ENCODE measurements at regions not wholly inside any gene's neighbourhood (a gene's known extent, or its start where the extent isn't known, plus 50 kb on each side); places are given as distances from the start of the nearest gene placed in this dataset.

DNA sequence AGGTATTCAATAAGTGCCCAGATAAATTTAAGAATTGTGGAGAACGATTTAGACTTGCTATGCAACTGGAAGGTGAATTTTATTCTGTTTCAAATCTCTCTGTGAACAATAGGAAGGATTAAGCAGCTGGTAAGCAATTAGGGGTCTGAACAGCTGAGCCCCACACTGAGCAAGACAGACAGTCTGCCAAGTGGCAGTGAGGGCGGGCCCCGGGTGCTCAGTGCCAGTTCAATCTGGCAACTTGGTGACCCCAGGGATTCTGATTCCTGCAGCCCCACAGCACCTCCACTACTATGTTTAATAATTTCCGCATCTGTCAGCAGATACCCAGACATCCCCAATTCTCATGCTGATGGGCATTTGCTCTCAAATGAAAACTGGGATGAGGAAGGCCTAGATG, 317.3 kb downstream of the PPP1R2C start:
- CTCF ChIA-PET: no interaction called here
- H3K4me1 ChIP-seq (ENCODE audit: control insufficient read depth, insufficient read depth, low read length): no peaks in the 10 kb centered on the region
- no peak overlapping the region for H3K27ac ChIP-seq (ENCODE audit: extremely low read depth, low read depth, low read length)
- no peak overlapping the region for H3K4me3 ChIP-seq (ENCODE audit: low read depth, low read length)
- H3K36me3 ChIP-seq (ENCODE audit: control insufficient read depth in 2 of 2, insufficient read depth in 1 of 2, low read length in 2 of 2): no peaks in the 10 kb centered on the region
- POLR2A ChIA-PET: no interaction called here
- TF ChIP-seq, protein P1, sequence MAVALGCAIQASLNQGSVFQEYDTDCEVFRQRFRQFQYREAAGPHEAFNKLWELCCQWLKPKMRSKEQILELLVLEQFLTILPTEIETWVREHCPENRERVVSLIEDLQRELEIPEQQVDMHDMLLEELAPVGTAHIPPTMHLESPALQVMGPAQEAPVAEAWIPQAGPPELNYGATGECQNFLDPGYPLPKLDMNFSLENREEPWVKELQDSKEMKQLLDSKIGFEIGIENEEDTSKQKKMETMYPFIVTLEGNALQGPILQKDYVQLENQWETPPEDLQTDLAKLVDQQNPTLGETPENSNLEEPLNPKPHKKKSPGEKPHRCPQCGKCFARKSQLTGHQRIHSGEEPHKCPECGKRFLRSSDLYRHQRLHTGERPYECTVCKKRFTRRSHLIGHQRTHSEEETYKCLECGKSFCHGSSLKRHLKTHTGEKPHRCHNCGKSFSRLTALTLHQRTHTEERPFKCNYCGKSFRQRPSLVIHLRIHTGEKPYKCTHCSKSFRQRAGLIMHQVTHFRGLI (tag by site-specific recombination; IDR thresholded peaks at IDR 0.05): no peak
- TF ChIP-seq ZNF707 (tag by site-specific recombination; IDR thresholded peaks at IDR 0.05) (no peak), ZIC2 (tag by site-specific recombination; IDR thresholded peaks at IDR 0.05) (no peak), HOXC10 (CRISPR knock-in tag; IDR thresholded peaks at IDR 0.05) (no peak), ZNF658 (tag by site-specific recombination; IDR thresholded peaks at IDR 0.05) (no peak), ZNF654 (tag by site-specific recombination; IDR thresholded peaks at IDR 0.05; ENCODE audit: low read depth) (no peak), ZNF335 (tag by site-specific recombination; conservative IDR thresholded peaks at IDR 0.05) (no peak), SETDB1 (IDR thresholded peaks at IDR 0.05; ENCODE audit: insufficient read length, low read length) (no peak), KLF9 (tag by site-specific recombination; IDR thresholded peaks at IDR 0.05; ENCODE audit: low read depth) (no peak), KLF16 (tag by site-specific recombination; IDR thresholded peaks at IDR 0.05) (no peak), HOXA7 (CRISPR knock-in tag; IDR thresholded peaks at IDR 0.05; ENCODE audit: borderline replicate concordance) (no peak), ZBTB7A (tag by site-specific recombination; IDR thresholded peaks at IDR 0.05; ENCODE audit: low read depth) (no peak), ZNF549 (tag by site-specific recombination; IDR thresholded peaks at IDR 0.05) (no peak), WT1 (tag by site-specific recombination; IDR thresholded peaks at IDR 0.05) (no peak), KLF1 (tag by site-specific recombination; IDR thresholded peaks at IDR 0.05) (no peak)
- TF ChIP-seq, protein P2, sequence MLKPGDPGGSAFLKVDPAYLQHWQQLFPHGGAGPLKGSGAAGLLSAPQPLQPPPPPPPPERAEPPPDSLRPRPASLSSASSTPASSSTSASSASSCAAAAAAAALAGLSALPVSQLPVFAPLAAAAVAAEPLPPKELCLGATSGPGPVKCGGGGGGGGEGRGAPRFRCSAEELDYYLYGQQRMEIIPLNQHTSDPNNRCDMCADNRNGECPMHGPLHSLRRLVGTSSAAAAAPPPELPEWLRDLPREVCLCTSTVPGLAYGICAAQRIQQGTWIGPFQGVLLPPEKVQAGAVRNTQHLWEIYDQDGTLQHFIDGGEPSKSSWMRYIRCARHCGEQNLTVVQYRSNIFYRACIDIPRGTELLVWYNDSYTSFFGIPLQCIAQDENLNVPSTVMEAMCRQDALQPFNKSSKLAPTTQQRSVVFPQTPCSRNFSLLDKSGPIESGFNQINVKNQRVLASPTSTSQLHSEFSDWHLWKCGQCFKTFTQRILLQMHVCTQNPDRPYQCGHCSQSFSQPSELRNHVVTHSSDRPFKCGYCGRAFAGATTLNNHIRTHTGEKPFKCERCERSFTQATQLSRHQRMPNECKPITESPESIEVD (tag by site-specific recombination; IDR thresholded peaks at IDR 0.05): no peak
- TF ChIP-seq, protein P3, sequence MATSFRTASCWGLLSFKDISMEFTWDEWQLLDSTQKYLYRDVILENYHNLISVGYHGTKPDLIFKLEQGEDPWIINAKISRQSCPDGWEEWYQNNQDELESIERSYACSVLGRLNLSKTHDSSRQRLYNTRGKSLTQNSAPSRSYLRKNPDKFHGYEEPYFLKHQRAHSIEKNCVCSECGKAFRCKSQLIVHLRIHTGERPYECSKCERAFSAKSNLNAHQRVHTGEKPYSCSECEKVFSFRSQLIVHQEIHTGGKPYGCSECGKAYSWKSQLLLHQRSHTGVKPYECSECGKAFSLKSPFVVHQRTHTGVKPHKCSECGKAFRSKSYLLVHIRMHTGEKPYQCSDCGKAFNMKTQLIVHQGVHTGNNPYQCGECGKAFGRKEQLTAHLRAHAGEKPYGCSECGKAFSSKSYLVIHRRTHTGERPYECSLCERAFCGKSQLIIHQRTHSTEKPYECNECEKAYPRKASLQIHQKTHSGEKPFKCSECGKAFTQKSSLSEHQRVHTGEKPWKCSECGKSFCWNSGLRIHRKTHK (tag by site-specific recombination; IDR thresholded peaks at IDR 0.05): no peak
- TF ChIP-seq, protein P4, sequence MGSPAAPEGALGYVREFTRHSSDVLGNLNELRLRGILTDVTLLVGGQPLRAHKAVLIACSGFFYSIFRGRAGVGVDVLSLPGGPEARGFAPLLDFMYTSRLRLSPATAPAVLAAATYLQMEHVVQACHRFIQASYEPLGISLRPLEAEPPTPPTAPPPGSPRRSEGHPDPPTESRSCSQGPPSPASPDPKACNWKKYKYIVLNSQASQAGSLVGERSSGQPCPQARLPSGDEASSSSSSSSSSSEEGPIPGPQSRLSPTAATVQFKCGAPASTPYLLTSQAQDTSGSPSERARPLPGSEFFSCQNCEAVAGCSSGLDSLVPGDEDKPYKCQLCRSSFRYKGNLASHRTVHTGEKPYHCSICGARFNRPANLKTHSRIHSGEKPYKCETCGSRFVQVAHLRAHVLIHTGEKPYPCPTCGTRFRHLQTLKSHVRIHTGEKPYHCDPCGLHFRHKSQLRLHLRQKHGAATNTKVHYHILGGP (tag by site-specific recombination; IDR thresholded peaks at IDR 0.05): no peak
- TF ChIP-seq, protein P5, sequence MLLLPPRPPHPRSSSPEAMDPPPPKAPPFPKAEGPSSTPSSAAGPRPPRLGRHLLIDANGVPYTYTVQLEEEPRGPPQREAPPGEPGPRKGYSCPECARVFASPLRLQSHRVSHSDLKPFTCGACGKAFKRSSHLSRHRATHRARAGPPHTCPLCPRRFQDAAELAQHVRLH (tag by site-specific recombination; IDR thresholded peaks at IDR 0.05): no peak
- no peaks in the 10 kb centered on the region for H3K9me3 ChIP-seq (ENCODE audit: control insufficient read depth, insufficient read depth, low read depth, low read length)

DNA sequence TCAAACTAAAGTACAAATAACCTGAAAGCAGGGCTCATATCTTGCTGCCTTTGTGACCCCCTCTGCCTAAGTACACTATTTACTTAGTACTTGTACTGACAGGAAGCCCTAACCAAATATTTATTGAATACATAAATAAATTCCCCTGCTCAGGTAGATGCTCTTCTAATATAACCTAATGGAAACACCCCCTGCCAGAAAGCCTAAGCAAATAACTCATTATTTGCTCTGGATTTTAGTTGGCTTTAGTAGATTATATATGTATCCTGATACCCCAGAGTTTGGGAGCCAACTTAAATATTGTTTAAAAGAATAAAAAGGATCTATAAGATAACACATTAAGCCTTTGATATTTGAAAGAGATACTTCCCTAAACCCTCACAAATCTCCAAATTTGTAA, 318.2 kb downstream of the PPP1R2C start:
- no peak for TF ChIP-seq ZNF776 (tag by site-specific recombination; IDR thresholded peaks at IDR 0.05; ENCODE audit: borderline replicate concordance)
- TF ChIP-seq, protein P6, sequence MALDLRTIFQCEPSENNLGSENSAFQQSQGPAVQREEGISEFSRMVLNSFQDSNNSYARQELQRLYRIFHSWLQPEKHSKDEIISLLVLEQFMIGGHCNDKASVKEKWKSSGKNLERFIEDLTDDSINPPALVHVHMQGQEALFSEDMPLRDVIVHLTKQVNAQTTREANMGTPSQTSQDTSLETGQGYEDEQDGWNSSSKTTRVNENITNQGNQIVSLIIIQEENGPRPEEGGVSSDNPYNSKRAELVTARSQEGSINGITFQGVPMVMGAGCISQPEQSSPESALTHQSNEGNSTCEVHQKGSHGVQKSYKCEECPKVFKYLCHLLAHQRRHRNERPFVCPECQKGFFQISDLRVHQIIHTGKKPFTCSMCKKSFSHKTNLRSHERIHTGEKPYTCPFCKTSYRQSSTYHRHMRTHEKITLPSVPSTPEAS (tag by site-specific recombination; IDR thresholded peaks at IDR 0.05): no peak
- no peak for TF ChIP-seq RBAK (tag by site-specific recombination; IDR thresholded peaks at IDR 0.05)
- TF ChIP-seq GLIS2 (tag by site-specific recombination; IDR thresholded peaks at IDR 0.05): no peak
- no peak for TF ChIP-seq ZNF311 (tag by site-specific recombination; IDR thresholded peaks at IDR 0.05; ENCODE audit: borderline replicate concordance)
- no peak for TF ChIP-seq ZNF837 (tag by site-specific recombination; IDR thresholded peaks at IDR 0.05)
- ChIA-PET CTCF (no interaction called here), POLR2A (no interaction called here)
- no peak overlapping the region for H3K27ac ChIP-seq (ENCODE audit: extremely low read depth, low read depth, low read length)
- H3K9me3 ChIP-seq (ENCODE audit: control insufficient read depth, insufficient read depth, low read depth, low read length): no peaks in the 10 kb centered on the region
- H3K4me1 ChIP-seq (ENCODE audit: control insufficient read depth, insufficient read depth, low read length): no peaks in the 10 kb centered on the region
- H3K36me3 ChIP-seq (ENCODE audit: control insufficient read depth in 2 of 2, insufficient read depth in 1 of 2, low read length in 2 of 2): no peaks in the 10 kb centered on the region
- H3K4me3 ChIP-seq (ENCODE audit: low read depth, low read length): no peak overlapping the region

All from HEK293 (cell line).